A549 (cell line): ENCODE measurements at regions not wholly inside any gene's neighbourhood (a gene's known extent, or its start where the extent isn't known, plus 50 kb on each side); places are given as distances from the start of the nearest gene placed in this dataset.

Experiments
- ATAC-seq, 2 experiments: fragments of 200-7000 bp in 1 of 2; fragments of >200 bp in 1 of 2; cut with Nextera tagmentation in 1 of 2; cut with Tn5 transposase in 1 of 2; 3 replicates each; pipeline versions ENCODE4 v1.8.0 to v1.9.1; 2018 to 2020; ENCODE audit warnings: mild to moderate bottlenecking in 1 of 2, moderate library complexity in 1 of 2
- CTCF ChIA-PET: fragments of 300-600 bp; sonication (Branson Sonifier 250); formaldehyde crosslinking; extraction: SDS; loops from one replicate; lab custom pipeline; 2021; ENCODE audit warnings: antibody characterized with exemption, inconsistent platforms; lab: Yijun Ruan, JAX
- POLR2A ChIA-PET: fragments of 350-600 bp; formaldehyde crosslinking; extraction: SDS; loops from one replicate; lab custom pipeline; 2021; ENCODE audit warnings: antibody characterized with exemption, inconsistent platforms; lab: Yijun Ruan, JAX
- DNase-seq, 2 experiments: peaks; one replicate each; pipeline versions ENCODE4 v3.0.0 to v3.0.0-alpha.2; 2011 to 2016; ENCODE audit warnings: low read depth in 1 of 2, low spot score in 1 of 2
- FAIRE-seq: peaks from 2 replicates; lab custom pipeline; 2011; peaks lifted over from hg19 to GRCh38; lab: Jason Lieb, UNC
- H3K27ac ChIP-seq, 2 experiments: fragments of >200 bp; sonication (Bioruptor Twin); formaldehyde crosslinking; 3 replicates each; pipeline ENCODE4 v1.5.1; 2016 to 2017
- H3K4me1 ChIP-seq: fragments of >200 bp; sonication (Bioruptor Twin); formaldehyde crosslinking; 3 replicates; pipeline ENCODE4 v1.6.1; 2016
- H3K4me2 ChIP-seq: fragments of >200 bp; sonication (Bioruptor Twin); formaldehyde crosslinking; 3 replicates; pipeline ENCODE4 v1.6.1; 2016
- H3K4me3 ChIP-seq: fragments of >200 bp; sonication (Bioruptor Twin); formaldehyde crosslinking; 3 replicates; pipeline ENCODE4 v1.5.1; 2016
- H3K9me3 ChIP-seq: fragments of >200 bp; sonication (Bioruptor Twin); formaldehyde crosslinking; 3 replicates; pipeline ENCODE4 v1.6.1; 2016
- ATOH8 ChIP-seq: fragments of 250-450 bp; sonication (Bioruptor Pico); IDR thresholded peaks from 2 replicates; pipeline ENCODE4 v1.5.0; 2020; ENCODE audit warnings: low read depth, mild to moderate bottlenecking, moderate library complexity
- BCL3 ChIP-seq: fragments of >200 bp; sonication (Bioruptor Twin); formaldehyde crosslinking; IDR thresholded peaks from 3 replicates; pipeline ENCODE4 v1.6.1; 2016
- BHLHE40 ChIP-seq: IDR thresholded peaks from 2 replicates; pipeline ENCODE4 v1.6.1; 2012; ENCODE audit warnings: low read depth, low read length, inconsistent platforms
- CBX2 ChIP-seq: fragments of 200-600 bp; sonication (generic); IDR thresholded peaks from 2 replicates; pipeline ENCODE4 v1.6.1; 2016; ENCODE audit warnings: low read depth, mild to moderate bottlenecking, borderline replicate concordance
- CBX8 ChIP-seq: fragments of 200-600 bp; sonication (generic); IDR thresholded peaks from 2 replicates; pipeline ENCODE4 v1.6.1; 2016
- CEBPB ChIP-seq, 2 experiments: fragments of >200 bp in 1 of 2; sonication (Bioruptor Twin) in 1 of 2; formaldehyde crosslinking in 1 of 2; IDR thresholded peaks; 2 replicates each; pipeline ENCODE4 v1.6.1; 2012 to 2016
- CHD2 ChIP-seq: fragments of 150-350 bp; IDR thresholded peaks from 2 replicates; pipeline ENCODE4 v1.6.1; 2014; ENCODE audit warnings: low read length; ENCODE audit not compliant: partially characterized antibody
- E2F6 ChIP-seq: IDR thresholded peaks from 2 replicates; pipeline ENCODE4 v1.6.1; 2012; ENCODE audit warnings: low read depth, borderline replicate concordance
- EHF ChIP-seq: fragments of 250-450 bp; sonication (Bioruptor Pico); IDR thresholded peaks from 2 replicates; pipeline ENCODE4 v1.5.0; 2020; ENCODE audit warnings: mild to moderate bottlenecking
- EHMT2 ChIP-seq: fragments of 200-600 bp; sonication (generic); IDR thresholded peaks from 2 replicates; pipeline ENCODE4 v1.6.1; 2016; ENCODE audit warnings: antibody characterized with exemption, low read depth, mild to moderate bottlenecking, moderate library complexity
- EP300 ChIP-seq, 2 experiments: fragments of >200 bp; sonication (Bioruptor Twin); formaldehyde crosslinking; IDR thresholded peaks; 2 replicates in 1 of 2; 3 replicates in 1 of 2; pipeline ENCODE4 v1.6.1; 2016 to 2017
- ESRRA ChIP-seq: fragments of 150-350 bp; IDR thresholded peaks from 2 replicates; pipeline ENCODE4 v1.6.1; 2014; ENCODE audit warnings: mild to moderate bottlenecking, low read length, borderline replicate concordance
- FOSB ChIP-seq: fragments of 250-450 bp; sonication (Bioruptor Pico); IDR thresholded peaks from 2 replicates; pipeline ENCODE4 v1.5.0; 2020; ENCODE audit warnings: mild to moderate bottlenecking, moderate library complexity
- FOSL2 ChIP-seq, 2 experiments: fragments of 450-650 bp in 1 of 2; fragments of >200 bp in 1 of 2; sonication (Bioruptor Twin) in 1 of 2; formaldehyde crosslinking; IDR thresholded peaks; 2 replicates each; pipeline versions ENCODE4 v1.5.0 to v1.6.1; 2016 to 2020; ENCODE audit warnings: mild to moderate bottlenecking in 1 of 2, moderate library complexity in 1 of 2
- GATA3 ChIP-seq: IDR thresholded peaks from 2 replicates; pipeline ENCODE4 v1.6.1; 2012; ENCODE audit warnings: borderline replicate concordance
- HDAC2 ChIP-seq: fragments of 200-600 bp; sonication (generic); IDR thresholded peaks from 2 replicates; pipeline ENCODE4 v1.6.1; 2016
- JUNB ChIP-seq: fragments of >200 bp; sonication (Bioruptor Twin); formaldehyde crosslinking; IDR thresholded peaks from 2 replicates; pipeline ENCODE4 v1.6.1; 2016
- KDM1A ChIP-seq: fragments of 200-600 bp; sonication (generic); IDR thresholded peaks from 2 replicates; pipeline ENCODE4 v1.6.1; 2016; ENCODE audit warnings: low read depth, mild to moderate bottlenecking
- KDM5A ChIP-seq: fragments of 200-600 bp; sonication (generic); IDR thresholded peaks from 2 replicates; pipeline ENCODE4 v1.6.1; 2016; ENCODE audit warnings: antibody characterized with exemption, mild to moderate bottlenecking
- MAFK ChIP-seq: fragments of 450-650 bp; IDR thresholded peaks from 2 replicates; pipeline ENCODE4 v1.6.1; 2014; ENCODE audit not compliant: partially characterized antibody
- NR3C1 ChIP-seq: fragments of >200 bp; sonication (Bioruptor Twin); formaldehyde crosslinking; IDR thresholded peaks from 3 replicates; pipeline ENCODE4 v1.6.1; 2017
- POLR2A ChIP-seq: IDR thresholded peaks from 2 replicates; pipeline ENCODE4 v1.6.1; 2012; ENCODE audit warnings: mild to moderate bottlenecking, low read length
- RCOR1 ChIP-seq: fragments of 150-350 bp; IDR thresholded peaks from 2 replicates; pipeline ENCODE4 v1.6.1; 2014; ENCODE audit warnings: antibody characterized with exemption, low read length, low read depth
- RNF2 ChIP-seq: fragments of 200-600 bp; sonication (generic); IDR thresholded peaks from 2 replicates; pipeline ENCODE4 v1.6.1; 2016; ENCODE audit warnings: low read depth, mild to moderate bottlenecking, antibody characterized with exemption, moderate library complexity, borderline replicate concordance
- ZSCAN20 ChIP-seq: fragments of 250-450 bp; sonication (Bioruptor Pico); IDR thresholded peaks from 2 replicates; pipeline ENCODE4 v1.8.0; 2022; ENCODE audit warnings: mild to moderate bottlenecking, moderate library complexity
- WGBS: methylation state at CpG from one replicate; pipeline ENCODE4 v1.1.6; 2017; ENCODE audit errors: missing lambda C conversion rate; 5-methylcytosine and 5-hydroxymethylcytosine counted together
- TF ChIP-seq, protein P1 (sequence below): fragments of 450-650 bp; IDR thresholded peaks from 2 replicates; pipeline ENCODE4 v1.6.1; 2014; ENCODE audit warnings: antibody characterized with exemption

- ATAC-seq (no peak), DNase-seq (no peak), FAIRE-seq (no peak)
- H3K4me2 ChIP-seq = no peak overlapping the region
- ChIA-PET POLR2A (no interaction called here), CTCF (no interaction called here)
- TF ChIP-seq EHMT2 (no peak), CBX2 (no peak), HDAC2 (no peak), CEBPB (IDR thresholded peaks at IDR 0.05) (no peak), ESRRA (no peak)
- 54% methylated on average over 7 of the region's 7 CpGs for WGBS
- no peaks in the 10 kb centered on the region for H3K4me1 ChIP-seq
- H3K9me3 ChIP-seq = no peaks in the 10 kb centered on the region
- no peak overlapping the region for H3K27ac ChIP-seq
- H3K4me3 ChIP-seq = no peak overlapping the region
Measured at GRCh38 chr13:76131551-76131950, 495.4 kb downstream of the LMO7 start.

DNA sequence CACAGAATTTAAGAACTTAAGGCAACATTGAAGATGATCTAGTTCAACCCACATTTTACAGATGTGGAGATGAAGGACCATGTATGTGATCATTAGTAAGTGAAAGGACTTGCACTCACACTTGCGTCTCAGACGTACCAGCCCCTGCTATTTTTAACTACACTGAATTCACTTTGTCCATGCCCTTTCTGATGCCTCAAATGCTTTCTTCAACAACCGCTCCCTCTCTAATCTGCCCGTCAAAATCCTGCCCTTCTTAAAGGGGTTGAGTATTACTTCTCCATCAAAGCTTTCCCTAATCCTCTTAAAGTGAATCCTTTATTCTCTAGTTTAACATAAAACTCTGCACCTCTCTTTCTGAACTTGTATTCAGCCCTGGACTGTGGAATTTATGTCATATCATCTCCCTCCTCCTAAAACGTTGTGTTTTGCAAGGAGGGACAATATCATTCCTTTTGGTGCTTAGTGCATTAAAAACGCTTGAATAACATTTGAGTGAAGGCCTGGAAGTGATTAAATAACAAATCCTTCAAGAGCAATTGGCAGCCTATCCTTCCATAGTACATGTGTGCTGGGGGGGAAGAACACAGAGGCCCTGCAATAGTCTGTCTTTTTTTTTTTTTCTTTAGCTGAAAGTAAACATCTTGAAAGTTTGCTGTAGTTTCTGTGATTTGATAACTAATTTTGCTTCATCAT lies 493.3 kb downstream of the LMO7 start:
- FAIRE-seq (no peak), DNase-seq (no peak), ATAC-seq (no peak)
- WGBS = 59% methylated on average over 6 of the region's 6 CpGs
- TF ChIP-seq FOSB (CRISPR knock-in tag) (no peak), RCOR1 (no peak), E2F6 (no peak), ZSCAN20 (no peak), JUNB (no peak)
- TF ChIP-seq, protein P1, sequence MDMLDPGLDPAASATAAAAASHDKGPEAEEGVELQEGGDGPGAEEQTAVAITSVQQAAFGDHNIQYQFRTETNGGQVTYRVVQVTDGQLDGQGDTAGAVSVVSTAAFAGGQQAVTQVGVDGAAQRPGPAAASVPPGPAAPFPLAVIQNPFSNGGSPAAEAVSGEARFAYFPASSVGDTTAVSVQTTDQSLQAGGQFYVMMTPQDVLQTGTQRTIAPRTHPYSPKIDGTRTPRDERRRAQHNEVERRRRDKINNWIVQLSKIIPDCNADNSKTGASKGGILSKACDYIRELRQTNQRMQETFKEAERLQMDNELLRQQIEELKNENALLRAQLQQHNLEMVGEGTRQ = no peak
- Histone ChIP-seq H3K4me3 (no peak overlapping the region), H3K27ac (no peak overlapping the region), H3K4me1 (no peaks in the 10 kb centered on the region), H3K9me3 (no peaks in the 10 kb centered on the region), H3K4me2 (no peak overlapping the region)
- CTCF ChIA-PET = interaction anchor here (0.6 kb wide), 1 partner anchor 50 kb away, joined by 4 read pairs; no protein-coding TSS in a partner anchor
- POLR2A ChIA-PET = no interaction called here

- FAIRE-seq = no peak
- Histone ChIP-seq H3K27ac (no peak overlapping the region), H3K4me2 (no peak overlapping the region), H3K4me1 (no peaks in the 10 kb centered on the region), H3K9me3 (no peaks in the 10 kb centered on the region; the same call in 2 of the 3 replicates), H3K4me3 (no peak overlapping the region)
- ChIA-PET CTCF (interaction anchor here (1.1 kb wide), 1 partner anchor 8 kb away, joined by 3 read pairs; no protein-coding TSS in a partner anchor), POLR2A (no interaction called here)
- no peak for DNase-seq
- TF ChIP-seq CBX2 = no peak
- no peak for TF ChIP-seq CHD2
- no peak for TF ChIP-seq CBX8
- no peak for TF ChIP-seq RNF2
- no peak for TF ChIP-seq EP300 (IDR thresholded peaks at IDR 0.05)
- no peak for TF ChIP-seq BCL3
- no peak for TF ChIP-seq ATOH8
- TF ChIP-seq MAFK = no peak
- TF ChIP-seq ZSCAN20 = no peak
- TF ChIP-seq JUNB = no peak
- TF ChIP-seq KDM5A = no peak
- no peak for TF ChIP-seq NR3C1
- TF ChIP-seq POLR2A = no peak
- TF ChIP-seq BHLHE40 = no peak
- TF ChIP-seq EHMT2 = no peak
- TF ChIP-seq FOSL2 (IDR thresholded peaks at IDR 0.05) = no peak
- no peak for TF ChIP-seq FOSL2 (CRISPR knock-in tag; IDR thresholded peaks at IDR 0.05)
- no peak for TF ChIP-seq GATA3
- TF ChIP-seq EHF (CRISPR knock-in tag) = no peak
- no peak for TF ChIP-seq KDM1A
- ATAC-seq = no peak
Measured at GRCh38 chr13:76127922-76128321, 491.8 kb downstream of the LMO7 start.
